HG03103 (cell line): ENCODE measurements at regions not wholly inside any gene's neighbourhood (a gene's known extent, or its start where the extent isn't known, plus 50 kb on each side); places are given as distances from the start of the nearest gene placed in this dataset.

ENCODE experiments used
- ATAC-seq: cut with Tn5 transposase; IDR thresholded peaks from one replicate; pipeline ENCODE4 v1.9.1; 2021; ENCODE audit warnings: low read depth; ENCODE audit not compliant: unreplicated experiment

DNA sequence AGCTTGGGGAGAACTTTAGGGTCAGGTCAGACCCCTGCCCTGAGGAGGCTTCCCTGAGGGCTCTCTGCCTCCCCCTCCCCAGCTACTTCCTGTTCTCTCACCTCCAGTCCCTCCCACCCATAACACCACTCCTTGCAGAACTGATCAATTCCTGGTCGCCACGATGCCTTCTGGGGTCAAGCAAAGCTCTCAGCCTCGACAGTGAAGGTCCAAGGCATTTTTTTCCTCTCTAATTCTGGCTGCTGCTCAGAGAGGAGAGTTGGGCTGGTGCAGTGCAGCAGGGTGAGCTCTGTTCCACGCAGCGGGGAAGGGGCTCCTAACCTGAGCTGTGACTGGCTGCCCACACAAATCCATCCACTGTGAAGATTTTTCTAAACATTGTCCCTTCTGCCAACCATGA lies 628.4 kb downstream of the BRD1 start:
- ATAC-seq = no peak

DNA sequence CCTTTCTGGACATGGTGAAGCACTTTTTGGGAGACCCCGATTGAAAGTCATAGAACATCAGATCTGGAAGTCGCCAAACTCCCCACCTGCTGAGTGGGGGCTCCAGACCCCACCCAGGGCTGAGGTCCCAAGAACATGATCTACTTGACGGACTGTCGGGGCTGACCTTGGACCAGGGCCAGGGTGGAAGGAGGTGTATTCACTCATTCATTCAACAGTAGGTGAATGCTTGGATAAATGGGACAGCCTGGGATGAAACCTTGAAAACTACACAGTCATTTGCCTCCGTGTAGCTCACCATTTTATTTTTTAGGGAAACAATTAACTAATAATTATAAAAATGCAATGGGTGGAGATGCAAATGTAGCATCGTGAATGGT lies 629.0 kb downstream of the BRD1 start:
- no peak for ATAC-seq

DNA sequence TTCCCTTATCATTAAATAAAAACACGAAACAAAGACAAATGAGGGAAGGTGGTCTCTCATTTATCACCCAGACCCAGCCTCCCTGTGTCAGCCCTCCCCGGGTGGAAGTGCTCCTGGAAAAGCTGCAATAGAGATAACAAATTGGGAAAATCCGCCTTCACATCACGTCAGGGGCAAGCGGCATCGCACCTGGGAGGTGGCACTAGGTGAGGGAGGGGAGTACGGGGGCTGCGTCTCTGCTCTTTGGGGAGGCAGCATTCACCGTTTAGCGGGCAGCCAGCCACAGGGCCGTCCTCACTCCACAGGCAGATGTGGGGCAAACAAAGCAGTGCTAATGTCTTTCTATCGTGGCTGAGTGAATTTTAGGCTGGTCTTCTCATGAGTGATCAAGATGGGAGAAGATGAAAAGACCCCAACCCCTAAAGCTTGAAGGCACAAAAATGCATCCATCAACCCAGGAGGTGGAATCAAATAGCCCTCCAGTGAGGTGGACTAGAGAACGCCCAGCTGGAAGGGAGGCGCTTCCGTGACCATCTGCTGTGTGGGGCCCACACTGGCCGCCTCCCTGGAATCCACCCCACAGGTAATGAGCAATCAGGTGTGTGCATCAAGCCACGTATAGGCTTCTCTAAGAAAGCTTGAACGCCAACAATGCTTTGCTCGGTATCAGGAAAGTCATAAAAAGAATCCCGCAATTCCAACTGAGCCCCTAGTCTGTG lies 629.5 kb downstream of the BRD1 start:
- no peak for ATAC-seq

DNA sequence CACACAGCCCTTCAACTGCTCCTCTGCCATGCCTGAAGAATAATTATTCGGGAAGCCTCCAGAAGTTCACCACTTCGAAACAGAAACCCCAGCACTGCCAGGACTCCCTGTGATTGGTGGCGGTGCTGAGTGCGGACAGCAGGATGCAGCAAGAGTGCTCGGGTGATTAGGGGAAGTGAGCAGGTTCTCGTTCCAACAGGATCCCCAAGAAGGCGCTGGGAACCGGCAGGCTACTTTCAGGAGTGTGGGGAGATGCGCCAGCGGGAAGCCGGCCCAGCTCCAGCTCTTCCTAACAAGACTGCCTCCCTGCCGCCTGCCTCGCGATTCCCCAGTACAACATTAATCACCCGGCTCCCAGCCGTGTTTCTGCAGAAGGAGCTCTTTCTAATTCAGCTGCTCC lies 630.2 kb downstream of the BRD1 start:
- ATAC-seq = no peak

DNA sequence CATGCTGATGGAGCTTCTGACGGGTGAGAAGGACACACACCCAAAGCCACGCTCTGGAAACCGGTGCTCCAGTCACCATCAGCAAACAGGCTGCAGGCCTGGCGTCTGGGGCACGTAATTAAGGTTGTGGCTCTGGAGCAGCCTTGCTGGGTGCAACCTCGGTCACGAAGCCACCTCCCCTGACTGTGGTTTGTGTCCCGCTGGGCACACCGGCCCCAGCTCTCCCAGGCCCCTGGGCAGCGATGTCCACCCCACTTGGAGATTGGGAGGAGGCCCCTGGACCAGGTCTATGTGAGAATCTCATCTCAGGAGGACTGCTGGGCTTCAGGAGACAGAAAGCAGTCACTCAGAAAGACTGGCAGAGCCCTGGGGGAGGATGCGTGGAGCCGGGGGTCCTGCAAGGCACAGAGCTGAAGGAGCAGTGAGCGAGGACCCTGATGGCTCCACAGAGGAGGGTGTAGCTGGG lies 631.6 kb downstream of the BRD1 start:
- no peak for ATAC-seq

DNA sequence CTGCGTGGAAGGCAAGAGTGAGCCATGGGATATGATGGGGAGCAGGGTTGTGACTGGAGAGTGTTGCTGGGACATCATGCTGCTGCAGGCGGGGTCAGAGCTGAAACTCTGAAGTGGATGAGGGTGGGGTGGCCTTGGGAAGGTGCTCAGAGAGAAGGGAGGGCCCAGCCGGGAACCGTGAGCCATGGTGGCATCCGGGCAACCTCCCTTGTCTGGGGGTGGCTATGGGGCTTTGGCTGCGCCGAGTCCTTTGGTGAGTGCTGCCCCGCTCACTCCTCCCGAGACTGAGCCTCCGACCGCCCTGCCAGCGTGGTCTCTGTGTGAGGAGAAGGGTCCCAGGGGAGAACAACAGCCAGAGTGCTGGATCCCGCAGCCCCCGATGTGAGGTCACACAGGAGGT lies 632.0 kb downstream of the BRD1 start:
- no peak for ATAC-seq

DNA sequence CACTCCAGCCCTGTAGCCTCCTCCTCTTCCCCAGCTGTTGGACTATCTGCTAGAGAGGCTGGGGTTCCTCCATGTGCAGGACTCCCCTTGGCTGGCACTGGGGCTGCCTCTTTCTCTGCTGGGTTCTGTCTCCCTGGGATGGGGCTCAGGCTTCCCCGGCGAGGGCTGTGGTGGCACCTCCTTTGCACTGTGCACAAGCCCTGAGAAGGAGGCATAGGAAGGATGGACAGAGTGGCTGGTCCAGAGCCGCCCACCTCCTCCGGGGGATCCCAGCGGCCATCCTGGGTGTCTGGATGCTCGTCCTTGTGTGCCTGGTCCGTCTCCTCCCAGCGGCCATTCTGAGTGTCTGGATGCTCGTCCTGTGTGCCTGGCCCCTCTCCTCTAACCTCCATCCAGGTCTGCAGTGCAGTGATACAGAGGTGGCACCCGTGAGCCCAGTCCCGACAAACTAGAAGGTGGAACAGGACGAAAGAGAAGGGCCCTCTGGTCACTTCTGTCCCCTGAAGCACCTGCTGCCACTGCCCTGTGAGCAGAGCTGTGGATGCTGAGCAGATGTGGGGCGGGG lies 633.7 kb downstream of the BRD1 start:
- no peak for ATAC-seq

DNA sequence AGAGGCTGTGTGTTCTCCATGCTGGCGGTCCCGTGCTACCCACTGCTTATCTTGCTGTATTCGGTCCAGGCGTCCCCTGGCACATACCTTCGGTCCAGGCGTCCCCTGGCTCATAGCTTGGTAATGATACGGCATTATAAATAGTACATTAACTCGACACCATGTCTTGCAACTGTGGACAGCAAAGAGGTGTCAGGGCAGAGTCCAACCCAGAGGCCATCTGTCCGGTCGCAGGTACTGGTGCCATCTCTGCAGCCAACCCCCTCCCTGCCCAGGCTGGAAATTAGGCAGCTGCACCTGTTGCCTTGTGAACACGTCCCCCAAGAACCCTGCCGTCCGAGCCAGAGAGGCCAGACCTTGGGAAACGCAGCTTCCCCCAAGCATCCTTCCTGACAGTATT lies 634.3 kb downstream of the BRD1 start:
- ATAC-seq = no peak

DNA sequence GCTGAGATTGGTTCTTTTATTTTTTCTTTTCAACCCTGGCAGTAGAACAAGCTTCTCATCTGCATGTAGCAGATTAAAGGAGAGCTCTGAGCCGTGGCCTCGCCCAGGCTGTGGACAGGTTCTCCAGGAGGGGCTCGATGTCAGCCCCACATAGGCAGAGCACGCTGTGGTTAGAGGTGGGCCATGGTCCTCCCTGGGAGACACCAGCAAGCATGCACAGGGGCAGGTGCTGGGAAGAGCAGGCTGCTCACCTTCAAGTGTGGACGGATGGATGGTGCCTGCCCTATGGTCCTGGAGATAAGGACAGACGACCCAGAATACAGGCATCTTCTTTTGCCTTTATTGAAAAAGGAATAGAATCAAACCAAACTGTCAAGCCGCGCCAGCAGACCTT lies 634.8 kb downstream of the BRD1 start:
- ATAC-seq = no peak

DNA sequence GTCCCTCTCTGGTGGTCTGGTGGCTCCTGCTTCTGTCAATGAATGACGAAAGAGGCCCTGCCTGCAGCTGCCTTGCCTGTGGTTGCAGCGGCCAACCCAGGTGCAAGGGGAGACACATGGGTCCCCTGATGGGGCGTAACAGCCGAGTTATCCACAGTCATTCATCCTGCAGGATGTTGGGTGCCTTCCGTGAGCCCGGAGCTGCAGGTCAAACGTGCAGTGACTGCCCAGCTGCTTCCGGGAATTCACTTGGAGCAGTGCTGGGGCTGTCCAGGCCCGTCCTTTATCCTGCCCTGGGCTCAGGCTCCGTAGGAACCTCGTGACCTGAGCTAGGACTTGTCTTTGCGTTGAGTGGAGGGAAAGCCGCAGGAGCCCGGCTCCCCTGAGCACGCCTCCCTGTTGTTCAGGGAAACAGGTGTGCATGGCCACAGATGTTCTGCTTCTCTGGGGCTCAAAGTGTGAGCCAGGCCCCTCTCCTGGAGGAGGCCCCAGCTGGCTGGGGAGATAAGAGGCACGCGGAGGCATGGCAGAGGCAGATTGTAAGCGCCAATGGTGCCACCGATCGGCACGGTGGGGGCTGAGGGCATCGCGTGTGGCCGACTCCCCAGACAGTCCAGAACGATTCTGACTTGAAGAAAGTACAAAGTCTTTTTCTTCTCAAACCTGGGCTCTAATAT lies 635.4 kb downstream of the BRD1 start:
- ATAC-seq = no peak

DNA sequence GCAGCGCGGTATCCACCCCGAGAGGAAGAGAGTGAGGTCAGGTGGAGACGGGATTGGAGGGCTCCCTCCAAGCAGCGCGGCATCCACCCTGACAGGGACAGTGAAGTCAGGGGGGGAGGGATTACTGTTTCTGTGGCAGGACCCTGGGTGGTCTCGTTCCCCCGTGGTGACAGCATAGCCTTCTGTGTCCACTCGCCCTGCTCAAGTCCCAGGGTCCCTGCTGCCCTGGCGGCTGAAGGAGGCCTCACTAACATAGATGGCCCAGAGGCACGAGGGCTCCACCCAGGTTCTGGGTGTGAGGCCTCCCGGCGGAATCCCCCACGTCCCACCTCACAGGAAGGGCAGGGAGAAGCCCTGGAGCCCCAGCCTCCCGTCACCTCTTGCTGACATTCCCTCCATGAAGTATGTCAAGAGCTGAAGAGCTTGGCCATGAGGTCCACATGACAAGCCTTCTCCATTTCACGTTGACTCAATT lies 636.1 kb downstream of the BRD1 start:
- ATAC-seq = no peak

DNA sequence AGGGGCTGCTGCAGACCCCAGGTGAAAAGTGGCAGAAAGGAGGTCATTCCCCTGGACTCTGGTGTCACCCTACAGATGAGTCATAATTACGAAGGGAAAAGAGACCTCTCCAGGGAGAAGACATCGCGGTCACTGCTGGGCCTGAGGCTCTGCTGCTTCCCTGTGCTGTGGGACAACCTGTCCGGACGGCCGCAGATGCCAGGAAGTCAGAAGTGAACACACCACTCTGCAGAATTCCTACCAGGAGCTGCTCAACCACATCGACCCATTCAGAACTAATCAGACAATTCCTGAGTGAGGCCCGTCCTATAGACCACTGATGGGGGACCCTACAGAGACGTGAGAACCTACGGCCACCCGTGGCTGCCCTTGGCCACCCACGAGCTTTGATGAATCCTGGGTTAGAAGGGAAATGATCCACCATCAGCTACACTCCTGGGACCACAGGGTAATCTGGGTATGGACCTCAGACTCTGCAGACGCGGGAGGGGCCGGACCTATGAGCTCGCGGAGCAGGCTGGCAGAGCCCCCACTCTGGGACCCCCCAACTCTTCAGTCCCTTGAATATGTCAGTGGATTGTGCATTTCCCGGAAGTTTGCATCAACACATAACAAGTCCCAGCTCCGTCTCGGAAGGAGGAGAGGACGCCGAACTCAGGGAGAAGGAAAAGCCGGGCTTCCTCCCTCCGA lies 636.7 kb downstream of the BRD1 start:
- ATAC-seq = no peak

DNA sequence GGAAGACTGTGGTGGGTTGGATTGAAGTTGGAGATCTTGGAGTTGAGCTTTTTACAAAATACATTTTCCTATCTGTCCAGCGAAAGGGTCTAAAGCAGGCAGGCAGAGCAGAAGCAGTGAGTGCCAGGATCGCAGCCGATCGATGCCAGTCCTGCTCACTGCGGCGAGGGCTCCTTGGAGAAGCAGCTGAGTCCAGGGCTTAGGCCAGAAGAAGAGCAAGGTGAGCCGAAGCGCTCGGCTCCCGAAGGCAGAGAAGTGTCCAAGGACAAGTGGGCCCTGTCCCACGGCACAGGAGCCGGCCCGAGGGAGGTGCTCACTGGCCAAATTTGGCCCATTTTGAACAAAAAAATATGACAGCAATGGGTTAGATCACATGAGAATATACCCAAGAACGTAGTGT lies 637.8 kb downstream of the BRD1 start:
- ATAC-seq = no peak

DNA sequence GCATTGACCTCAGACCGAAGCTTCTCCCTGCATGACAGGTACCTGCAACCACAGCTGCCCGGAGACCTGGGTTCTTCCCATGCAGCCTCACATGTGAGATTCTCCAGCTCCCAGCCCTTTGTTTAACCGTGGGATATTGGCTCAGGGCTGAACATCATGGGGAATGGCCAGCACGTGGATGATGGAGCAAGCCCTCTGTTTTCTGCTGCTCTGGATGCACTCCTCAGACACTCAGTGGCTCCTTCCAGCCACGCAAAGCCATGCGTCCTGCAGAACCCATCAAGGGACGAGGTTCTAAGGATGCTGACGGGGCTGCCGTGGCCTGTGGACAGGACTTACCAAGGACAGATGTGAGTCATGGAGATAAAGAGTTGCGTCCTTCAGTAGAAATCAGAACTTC lies 639.1 kb downstream of the BRD1 start:
- ATAC-seq = no peak

DNA sequence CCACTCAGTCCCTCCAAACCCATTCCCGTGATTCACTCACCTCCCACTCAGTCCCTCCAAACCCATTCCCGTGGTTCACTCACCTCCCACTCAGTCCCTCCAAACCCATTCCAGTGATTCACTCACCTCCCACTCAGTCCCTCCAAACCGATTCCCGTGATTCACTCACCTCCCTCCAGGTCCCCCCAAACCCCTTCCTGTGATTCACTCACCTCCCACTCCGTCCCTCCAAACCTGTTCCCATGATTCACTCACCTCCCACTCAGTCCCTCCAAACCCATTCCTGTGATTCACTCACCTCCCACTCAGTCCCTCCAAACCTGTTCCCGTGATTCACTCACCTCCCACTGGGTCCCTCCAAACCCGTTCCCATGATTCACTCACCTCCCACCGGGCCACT lies 639.6 kb downstream of the BRD1 start:
- no peak for ATAC-seq

DNA sequence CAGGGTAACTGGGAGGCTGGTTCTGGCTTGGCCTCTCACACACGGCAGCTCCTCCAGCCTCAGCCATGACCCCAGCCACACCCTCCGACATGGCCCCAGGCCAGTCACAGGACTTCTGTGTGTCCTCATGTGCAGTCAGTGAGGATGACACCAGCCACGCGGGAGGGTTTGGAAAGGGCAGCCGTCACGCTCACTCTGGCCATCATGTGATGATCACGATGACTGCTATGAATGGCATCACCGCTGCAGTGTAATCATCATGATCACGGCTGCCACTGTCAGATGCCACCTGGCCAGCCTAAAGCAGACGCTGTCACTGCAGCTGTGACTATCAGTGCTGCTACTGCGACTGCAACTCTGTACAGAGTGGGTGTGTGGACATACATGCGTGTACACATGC lies 640.9 kb downstream of the BRD1 start:
- ATAC-seq = no peak

DNA sequence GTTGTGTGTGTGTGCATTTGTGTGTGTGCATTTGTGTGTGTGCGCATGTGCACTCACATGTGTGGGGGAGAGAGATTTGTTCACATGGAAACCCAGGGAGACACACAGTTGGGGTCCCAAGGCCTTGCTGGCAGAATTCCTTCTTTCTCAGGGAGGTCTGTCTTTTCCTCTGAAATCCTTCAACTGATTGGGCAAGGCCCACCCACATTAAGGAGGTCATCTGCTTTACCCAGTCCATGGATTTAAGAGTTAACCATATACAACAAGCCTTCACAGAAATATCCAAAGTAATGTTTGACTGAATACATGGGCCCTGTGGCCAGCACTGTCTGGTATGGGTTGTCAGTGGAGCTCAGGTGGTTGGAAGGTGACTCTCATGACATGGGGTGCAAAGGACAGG lies 641.4 kb downstream of the BRD1 start:
- ATAC-seq = no peak

DNA sequence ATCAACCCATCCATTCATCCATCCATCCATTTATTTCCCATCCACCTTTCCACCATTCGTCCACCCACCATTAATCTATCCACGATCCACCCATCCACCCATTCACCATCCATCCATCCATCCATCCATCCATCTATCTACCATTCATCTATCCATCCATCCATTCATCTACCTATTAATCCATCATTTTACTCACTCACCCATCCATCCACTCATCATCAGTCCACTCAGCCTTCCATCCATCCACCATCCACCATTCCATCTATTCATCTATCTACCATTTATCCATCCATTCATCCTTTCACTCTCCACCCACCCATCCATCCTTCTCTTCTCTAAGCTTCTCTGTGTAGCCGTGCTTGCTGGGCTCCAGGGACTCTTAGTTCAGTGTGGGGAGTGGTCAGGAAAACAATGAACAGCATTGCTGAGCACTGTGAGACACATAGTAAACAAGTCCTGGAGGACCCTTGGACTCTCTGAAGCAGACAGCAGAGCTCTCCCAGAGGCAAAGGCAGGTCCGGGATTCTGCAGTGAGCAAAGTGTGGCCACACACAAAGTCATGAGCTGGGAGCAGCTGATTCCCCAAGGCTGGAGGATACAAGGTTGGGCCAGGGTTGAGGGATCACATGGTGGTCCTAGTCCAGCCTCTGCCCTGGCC lies 642.2 kb downstream of the BRD1 start:
- ATAC-seq = no peak

DNA sequence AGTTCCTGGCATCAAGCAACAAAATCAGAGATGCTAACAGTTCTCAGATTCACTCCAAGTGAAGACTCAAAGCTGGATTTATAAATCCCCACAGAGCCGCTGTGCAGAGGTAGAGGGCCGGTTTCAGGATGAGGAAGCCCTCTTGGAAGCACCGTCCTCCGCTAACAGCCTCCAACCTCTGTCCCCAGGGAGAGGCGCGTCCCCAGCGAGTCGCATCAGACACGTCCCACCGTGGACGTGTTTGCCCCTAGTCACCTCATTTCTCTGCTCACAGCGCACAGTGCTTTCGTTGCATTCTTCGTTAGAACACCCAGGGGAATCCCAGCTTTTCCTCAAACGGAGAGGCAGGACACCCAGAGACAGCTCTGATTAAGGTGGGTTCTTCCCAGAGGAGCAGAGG lies 642.9 kb downstream of the BRD1 start:
- no peak for ATAC-seq

DNA sequence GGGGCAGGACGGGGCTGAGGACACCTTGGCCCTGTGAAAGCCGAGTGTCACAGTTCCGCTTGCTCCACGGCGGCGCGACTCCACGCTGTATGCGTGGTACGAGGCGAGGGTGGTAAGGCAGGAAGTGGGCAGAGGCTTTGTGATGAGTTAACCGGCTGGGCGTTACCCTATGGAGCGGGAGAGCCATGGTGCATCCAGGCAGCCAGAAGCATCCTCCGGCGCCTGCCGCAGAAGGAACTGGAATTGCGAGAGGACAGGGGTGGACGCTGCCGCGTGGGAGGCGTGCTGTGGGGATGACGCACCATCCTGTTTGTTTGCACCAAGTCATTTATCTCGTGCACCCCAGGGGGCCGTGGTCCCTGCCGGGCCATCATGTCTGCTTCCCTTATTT lies 643.9 kb downstream of the BRD1 start:
- no peak for ATAC-seq
